ENCODE measurements at regions not wholly inside any gene's neighbourhood (a gene's known extent, or its start where the extent isn't known, plus 50 kb on each side); places are given as distances from the start of the nearest gene placed in this dataset.
A peak's percentile ranks its signal among the peaks of the same experiment; 100 is the strongest.

GRCh38 chr4:114399105-114399504 is 199.5 kb upstream of the UGT8 start:
- Mint-ChIP-seq H3K9me3 (peaks cover 9% of the 10 kb centered on the region), H3K4me3 (no peak overlapping the region), H3K36me3 (peaks cover 7% of the 10 kb centered on the region; the same call in 1 of the 2 replicates), H3K4me1 (peaks cover 24% of the 10 kb centered on the region), H3K27me3 (ENCODE audit: low read depth) (no peaks in the 10 kb centered on the region; the same call in 1 of the 2 replicates), H3K27ac (peak overlapping the region; percentile 51)
- DNase-seq (ENCODE audit: low spot score) = peak; percentile 57
- ATAC-seq = peak; percentile 91
- POLR2A ChIA-PET = interaction anchor here (0.6 kb wide), 1 partner anchor 256 kb away, joined by 3 read pairs; no protein-coding TSS in a partner anchor
- CTCF ChIA-PET = interaction anchor here (0.8 to 2.4 kb wide), 4 partner anchors 11 to 300 kb away, joined by 3 to 8 read pairs (median 4); no protein-coding TSS in a partner anchor
- TF ChIP-seq ZNF138 (CRISPR knock-in tag; conservative IDR thresholded peaks at IDR 0.05) (0 out of 2 replicates have a peak, but pooled peaks have one; percentile 58), FOXP1 (CRISPR knock-in tag; IDR thresholded peaks at IDR 0.05; ENCODE audit: borderline replicate concordance) (no peak), ZNF425 (CRISPR knock-in tag; conservative IDR thresholded peaks at IDR 0.05) (no peak), ZNF512 (CRISPR knock-in tag; IDR thresholded peaks at IDR 0.05; ENCODE audit: borderline replicate concordance) (no peak), CREB1 (CRISPR knock-in tag; IDR thresholded peaks at IDR 0.05) (no peak), SOX15 (CRISPR knock-in tag; IDR thresholded peaks at IDR 0.05) (no peak), ELF4 (CRISPR knock-in tag; IDR thresholded peaks at IDR 0.05; ENCODE audit: low read depth) (no peak), CTCF (IDR thresholded peaks at IDR 0.05) (no peak), AR (CRISPR knock-in tag; IDR thresholded peaks at IDR 0.05) (no peak), ZNF317 (CRISPR knock-in tag; IDR thresholded peaks at IDR 0.05; ENCODE audit: borderline replicate concordance, low read depth) (no peak), HMGA2 (CRISPR knock-in tag; IDR thresholded peaks at IDR 0.05) (no peak), ZMAT4 (CRISPR knock-in tag; IDR thresholded peaks at IDR 0.05) (no peak), CBFB (CRISPR knock-in tag; IDR thresholded peaks at IDR 0.05; ENCODE audit: low read depth) (0 out of 2 replicates have a peak, but pooled peaks have one; percentile 82), RELA (CRISPR knock-in tag; IDR thresholded peaks at IDR 0.05; ENCODE audit: borderline replicate concordance) (no peak), GABPB1 (CRISPR knock-in tag; IDR thresholded peaks at IDR 0.05) (no peak), ZNF416 (CRISPR knock-in tag; IDR thresholded peaks at IDR 0.05) (0 out of 2 replicates have a peak, but pooled peaks have one; percentile 8), RORB (CRISPR knock-in tag; IDR thresholded peaks at IDR 0.05) (no peak), IRF2 (CRISPR knock-in tag; IDR thresholded peaks at IDR 0.05; ENCODE audit: borderline replicate concordance, low read depth) (no peak), GTF2I (CRISPR knock-in tag; conservative IDR thresholded peaks at IDR 0.05) (no peak), CREM (CRISPR knock-in tag; IDR thresholded peaks at IDR 0.05) (no peak), OVOL2 (CRISPR knock-in tag; IDR thresholded peaks at IDR 0.05; ENCODE audit: borderline replicate concordance) (no peak), ZNF232 (CRISPR knock-in tag; IDR thresholded peaks at IDR 0.05) (peak; percentile 75; the same call in 1 of the 2 replicates), PREB (CRISPR knock-in tag; IDR thresholded peaks at IDR 0.05; ENCODE audit: borderline replicate concordance) (no peak), ZNF263 (CRISPR knock-in tag; IDR thresholded peaks at IDR 0.05; ENCODE audit: low read depth) (no peak), KAT7 (CRISPR knock-in tag; IDR thresholded peaks at IDR 0.05; ENCODE audit: borderline replicate concordance) (no peak), NR1H2 (CRISPR knock-in tag; IDR thresholded peaks at IDR 0.05) (no peak)
- TF ChIP-seq, protein P1, sequence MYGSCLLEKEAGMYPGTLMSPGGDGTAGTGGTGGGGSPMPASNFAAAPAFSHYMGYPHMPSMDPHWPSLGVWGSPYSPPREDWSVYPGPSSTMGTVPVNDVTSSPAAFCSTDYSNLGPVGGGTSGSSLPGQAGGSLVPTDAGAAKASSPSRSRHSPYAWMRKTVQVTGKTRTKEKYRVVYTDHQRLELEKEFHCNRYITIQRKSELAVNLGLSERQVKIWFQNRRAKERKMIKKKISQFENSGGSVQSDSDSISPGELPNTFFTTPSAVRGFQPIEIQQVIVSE (CRISPR knock-in tag; IDR thresholded peaks at IDR 0.05; ENCODE audit: borderline replicate concordance) = no peak
- TF ChIP-seq, protein P2, sequence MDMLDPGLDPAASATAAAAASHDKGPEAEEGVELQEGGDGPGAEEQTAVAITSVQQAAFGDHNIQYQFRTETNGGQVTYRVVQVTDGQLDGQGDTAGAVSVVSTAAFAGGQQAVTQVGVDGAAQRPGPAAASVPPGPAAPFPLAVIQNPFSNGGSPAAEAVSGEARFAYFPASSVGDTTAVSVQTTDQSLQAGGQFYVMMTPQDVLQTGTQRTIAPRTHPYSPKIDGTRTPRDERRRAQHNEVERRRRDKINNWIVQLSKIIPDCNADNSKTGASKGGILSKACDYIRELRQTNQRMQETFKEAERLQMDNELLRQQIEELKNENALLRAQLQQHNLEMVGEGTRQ (CRISPR knock-in tag; IDR thresholded peaks at IDR 0.05) = peak; percentile 83

All from WTC11 (cell line).